Calu3 (cell line): ENCODE measurements at regions not wholly inside any gene's neighbourhood (a gene's known extent, or its start where the extent isn't known, plus 50 kb on each side); places are given as distances from the start of the nearest gene placed in this dataset.

Source experiments
- BruUV-seq: library from RNA; stranded (reverse); fragments of 400-500 nt; replicated peaks from 2 replicates; lab custom pipeline; 2021; lab: Mats Ljungman, UMichigan
- CTCF ChIA-PET: fragments of 300-600 bp; sonication (Branson Sonifier 250); formaldehyde crosslinking; loops from one replicate; lab custom pipeline; 2022; ENCODE audit warnings: antibody characterized with exemption; lab: Charles Lee
- DNase-seq: peaks from one replicate; pipeline ENCODE4 v3.0.0; 2022
- H3K27ac Mint-ChIP-seq: one replicate; pipeline ENCODE4 v1.8.0; 2022; ENCODE audit warnings: mixed read lengths; ENCODE audit not compliant: unreplicated experiment
- H3K27me3 Mint-ChIP-seq: one replicate; pipeline ENCODE4 v1.8.0; 2022; ENCODE audit warnings: mixed read lengths; ENCODE audit not compliant: unreplicated experiment
- H3K36me3 Mint-ChIP-seq: one replicate; pipeline ENCODE4 v1.8.0; 2022; ENCODE audit warnings: mild to moderate bottlenecking, moderate library complexity, mixed read lengths; ENCODE audit not compliant: insufficient read depth, unreplicated experiment
- H3K4me1 Mint-ChIP-seq: one replicate; pipeline ENCODE4 v1.8.0; 2022; ENCODE audit warnings: mild to moderate bottlenecking, low read depth, mixed read lengths; ENCODE audit not compliant: unreplicated experiment
- H3K4me3 Mint-ChIP-seq: one replicate; pipeline ENCODE4 v1.8.0; 2022; ENCODE audit warnings: mild to moderate bottlenecking, low read depth, moderate library complexity, mixed read lengths; ENCODE audit not compliant: unreplicated experiment
- H3K9me3 Mint-ChIP-seq: one replicate; pipeline ENCODE4 v1.8.0; 2022; ENCODE audit warnings: low read depth, mixed read lengths; ENCODE audit not compliant: unreplicated experiment
- intact Hi-C: fragments of 100-400 bp; cut with micrococcal nuclease; formaldehyde crosslinking; loops from one replicate; pipeline ENCODE4 v1.10.0; 2022; ENCODE audit not compliant: unreplicated experiment
- TF ChIP-seq, protein P1 (sequence below): fragments of 200-600 bp; IDR thresholded peaks from one replicate; pipeline ENCODE4 v1.8.0; 2022; ENCODE audit warnings: antibody characterized with exemption; ENCODE audit not compliant: unreplicated experiment

- CTCF ChIA-PET, result interaction anchor here (1.1 kb wide), 1 partner anchor 10 kb away, joined by 5 read pairs; no protein-coding TSS in a partner anchor
- TF ChIP-seq, protein P1, sequence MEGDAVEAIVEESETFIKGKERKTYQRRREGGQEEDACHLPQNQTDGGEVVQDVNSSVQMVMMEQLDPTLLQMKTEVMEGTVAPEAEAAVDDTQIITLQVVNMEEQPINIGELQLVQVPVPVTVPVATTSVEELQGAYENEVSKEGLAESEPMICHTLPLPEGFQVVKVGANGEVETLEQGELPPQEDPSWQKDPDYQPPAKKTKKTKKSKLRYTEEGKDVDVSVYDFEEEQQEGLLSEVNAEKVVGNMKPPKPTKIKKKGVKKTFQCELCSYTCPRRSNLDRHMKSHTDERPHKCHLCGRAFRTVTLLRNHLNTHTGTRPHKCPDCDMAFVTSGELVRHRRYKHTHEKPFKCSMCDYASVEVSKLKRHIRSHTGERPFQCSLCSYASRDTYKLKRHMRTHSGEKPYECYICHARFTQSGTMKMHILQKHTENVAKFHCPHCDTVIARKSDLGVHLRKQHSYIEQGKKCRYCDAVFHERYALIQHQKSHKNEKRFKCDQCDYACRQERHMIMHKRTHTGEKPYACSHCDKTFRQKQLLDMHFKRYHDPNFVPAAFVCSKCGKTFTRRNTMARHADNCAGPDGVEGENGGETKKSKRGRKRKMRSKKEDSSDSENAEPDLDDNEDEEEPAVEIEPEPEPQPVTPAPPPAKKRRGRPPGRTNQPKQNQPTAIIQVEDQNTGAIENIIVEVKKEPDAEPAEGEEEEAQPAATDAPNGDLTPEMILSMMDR, result no peak
- H3K4me1 Mint-ChIP-seq, result no peaks in the 10 kb centered on the region
- no peak overlapping the region for H3K27ac Mint-ChIP-seq
- intact Hi-C loops, result no loop called here
- H3K27me3 Mint-ChIP-seq, result no peaks in the 10 kb centered on the region
- no peak overlapping the region for H3K4me3 Mint-ChIP-seq
- no peaks in the 10 kb centered on the region for H3K9me3 Mint-ChIP-seq
- DNase-seq, result no peak
- BruUV-seq, result no TSS peak
- no peaks in the 10 kb centered on the region for H3K36me3 Mint-ChIP-seq
Measured at GRCh38 chr6:117204903-117205302, 60.5 kb upstream of the VGLL2 start.

GRCh38 chr6:117205876-117206275 is 59.5 kb upstream of the VGLL2 start:
- Mint-ChIP-seq H3K4me3 (no peak overlapping the region), H3K4me1 (no peaks in the 10 kb centered on the region), H3K36me3 (no peaks in the 10 kb centered on the region), H3K27me3 (no peaks in the 10 kb centered on the region), H3K9me3 (no peaks in the 10 kb centered on the region), H3K27ac (no peak overlapping the region)
- TF ChIP-seq, protein P1, result no peak
- no peak for DNase-seq
- CTCF ChIA-PET, result no interaction called here
- intact Hi-C loops, result no loop called here
- no TSS peak for BruUV-seq

GRCh38 chr6:117206522-117206921 is 58.8 kb upstream of the VGLL2 start:
- intact Hi-C loops, result no loop called here
- Mint-ChIP-seq H3K36me3 (no peaks in the 10 kb centered on the region), H3K27ac (no peak overlapping the region), H3K4me1 (no peaks in the 10 kb centered on the region), H3K27me3 (no peaks in the 10 kb centered on the region), H3K9me3 (no peaks in the 10 kb centered on the region), H3K4me3 (no peak overlapping the region)
- CTCF ChIA-PET, result no interaction called here
- no TSS peak for BruUV-seq
- no peak for DNase-seq
- TF ChIP-seq, protein P1, result no peak

GRCh38 chr6:117206944-117207687 is 58.2 kb upstream of the VGLL2 start:
- Mint-ChIP-seq H3K4me1 (no peaks in the 10 kb centered on the region), H3K9me3 (no peaks in the 10 kb centered on the region), H3K27me3 (no peaks in the 10 kb centered on the region), H3K27ac (no peak overlapping the region), H3K36me3 (no peaks in the 10 kb centered on the region), H3K4me3 (no peak overlapping the region)
- no TSS peak for BruUV-seq
- intact Hi-C loops, result no loop called here
- TF ChIP-seq, protein P1, result no peak
- CTCF ChIA-PET, result no interaction called here
- DNase-seq, result no peak
